A549 (cell line): ENCODE measurements at regions not wholly inside any gene's neighbourhood (a gene's known extent, or its start where the extent isn't known, plus 50 kb on each side); places are given as distances from the start of the nearest gene placed in this dataset.

Experiments
- ATAC-seq, 2 experiments: fragments of 200-7000 bp in 1 of 2; fragments of >200 bp in 1 of 2; cut with Nextera tagmentation in 1 of 2; cut with Tn5 transposase in 1 of 2; 3 replicates each; pipeline versions ENCODE4 v1.8.0 to v1.9.1; 2018 to 2020; ENCODE audit warnings: mild to moderate bottlenecking in 1 of 2, moderate library complexity in 1 of 2
- CTCF ChIA-PET: fragments of 300-600 bp; sonication (Branson Sonifier 250); formaldehyde crosslinking; extraction: SDS; loops from one replicate; lab custom pipeline; 2021; ENCODE audit warnings: antibody characterized with exemption, inconsistent platforms; lab: Yijun Ruan, JAX
- POLR2A ChIA-PET: fragments of 350-600 bp; formaldehyde crosslinking; extraction: SDS; loops from one replicate; lab custom pipeline; 2021; ENCODE audit warnings: antibody characterized with exemption, inconsistent platforms; lab: Yijun Ruan, JAX
- DNase-seq, 2 experiments: peaks; one replicate each; pipeline versions ENCODE4 v3.0.0 to v3.0.0-alpha.2; 2011 to 2016; ENCODE audit warnings: low read depth in 1 of 2, low spot score in 1 of 2
- FAIRE-seq: peaks from 2 replicates; lab custom pipeline; 2011; peaks lifted over from hg19 to GRCh38; lab: Jason Lieb, UNC
- H3K27ac ChIP-seq, 2 experiments: fragments of >200 bp; sonication (Bioruptor Twin); formaldehyde crosslinking; 3 replicates each; pipeline ENCODE4 v1.5.1; 2016 to 2017
- H3K4me1 ChIP-seq: fragments of >200 bp; sonication (Bioruptor Twin); formaldehyde crosslinking; 3 replicates; pipeline ENCODE4 v1.6.1; 2016
- H3K4me2 ChIP-seq: fragments of >200 bp; sonication (Bioruptor Twin); formaldehyde crosslinking; 3 replicates; pipeline ENCODE4 v1.6.1; 2016
- H3K4me3 ChIP-seq: fragments of >200 bp; sonication (Bioruptor Twin); formaldehyde crosslinking; 3 replicates; pipeline ENCODE4 v1.5.1; 2016
- H3K9me3 ChIP-seq: fragments of >200 bp; sonication (Bioruptor Twin); formaldehyde crosslinking; 3 replicates; pipeline ENCODE4 v1.6.1; 2016
- ATOH8 ChIP-seq: fragments of 250-450 bp; sonication (Bioruptor Pico); IDR thresholded peaks from 2 replicates; pipeline ENCODE4 v1.5.0; 2020; ENCODE audit warnings: low read depth, mild to moderate bottlenecking, moderate library complexity
- CBX8 ChIP-seq: fragments of 200-600 bp; sonication (generic); IDR thresholded peaks from 2 replicates; pipeline ENCODE4 v1.6.1; 2016
- CEBPB ChIP-seq, 2 experiments: fragments of >200 bp in 1 of 2; sonication (Bioruptor Twin) in 1 of 2; formaldehyde crosslinking in 1 of 2; IDR thresholded peaks; 2 replicates each; pipeline ENCODE4 v1.6.1; 2012 to 2016
- E2F6 ChIP-seq: IDR thresholded peaks from 2 replicates; pipeline ENCODE4 v1.6.1; 2012; ENCODE audit warnings: low read depth, borderline replicate concordance
- EP300 ChIP-seq, 2 experiments: fragments of >200 bp; sonication (Bioruptor Twin); formaldehyde crosslinking; IDR thresholded peaks; 2 replicates in 1 of 2; 3 replicates in 1 of 2; pipeline ENCODE4 v1.6.1; 2016 to 2017
- HOXA7 ChIP-seq: fragments of 250-450 bp; sonication (Bioruptor Pico); IDR thresholded peaks from 2 replicates; pipeline ENCODE4 v1.5.0; 2020; ENCODE audit warnings: mild to moderate bottlenecking, moderate library complexity
- HOXB13 ChIP-seq: fragments of 250-450 bp; sonication (Bioruptor Pico); IDR thresholded peaks from 2 replicates; pipeline ENCODE4 v1.5.0; 2020; ENCODE audit warnings: low read depth, mild to moderate bottlenecking, moderate library complexity
- JUN ChIP-seq, 2 experiments: fragments of >200 bp; sonication (Bioruptor Twin); formaldehyde crosslinking; IDR thresholded peaks; 2 replicates in 1 of 2; 3 replicates in 1 of 2; pipeline ENCODE4 v1.6.1; 2016 to 2017
- MAFK ChIP-seq: fragments of 450-650 bp; IDR thresholded peaks from 2 replicates; pipeline ENCODE4 v1.6.1; 2014; ENCODE audit not compliant: partially characterized antibody
- MAZ ChIP-seq: fragments of 150-350 bp; IDR thresholded peaks from 2 replicates; pipeline ENCODE4 v1.6.1; 2014; ENCODE audit warnings: antibody characterized with exemption, low read depth, low read length, borderline replicate concordance
- NR3C1 ChIP-seq: fragments of >200 bp; sonication (Bioruptor Twin); formaldehyde crosslinking; IDR thresholded peaks from 3 replicates; pipeline ENCODE4 v1.6.1; 2017
- PBX3 ChIP-seq: IDR thresholded peaks from 2 replicates; pipeline ENCODE4 v1.6.1; 2012
- POLR2AphosphoS2 ChIP-seq: conservative IDR thresholded peaks from 2 replicates; pipeline ENCODE4 v1.6.1; 2012; ENCODE audit warnings: low read length, improper control_type of control experiment, inconsistent platforms
- RCOR1 ChIP-seq: fragments of 150-350 bp; IDR thresholded peaks from 2 replicates; pipeline ENCODE4 v1.6.1; 2014; ENCODE audit warnings: antibody characterized with exemption, low read length, low read depth
- REST ChIP-seq: fragments of 200-600 bp; sonication (generic); IDR thresholded peaks from 2 replicates; pipeline ENCODE4 v1.6.1; 2016; ENCODE audit warnings: antibody characterized with exemption, mild to moderate bottlenecking, moderate library complexity
- RFX5 ChIP-seq: fragments of 450-650 bp; IDR thresholded peaks from 2 replicates; pipeline ENCODE4 v1.7.1; 2014; ENCODE audit warnings: antibody characterized with exemption, mild to moderate bottlenecking, moderate library complexity
- SREBF2 ChIP-seq: fragments of 450-650 bp; IDR thresholded peaks from 2 replicates; pipeline ENCODE4 v1.6.1; 2014; ENCODE audit warnings: mild to moderate bottlenecking, moderate library complexity
- TP53 ChIP-seq: fragments of 250-450 bp; sonication (Bioruptor Pico); IDR thresholded peaks from 2 replicates; pipeline ENCODE4 v1.5.0; 2021; ENCODE audit warnings: mild to moderate bottlenecking, moderate library complexity
- ZFP36 ChIP-seq: fragments of 450-650 bp; IDR thresholded peaks from 2 replicates; pipeline ENCODE4 v1.6.1; 2014; ENCODE audit warnings: borderline replicate concordance; ENCODE audit not compliant: partially characterized antibody
- ZNF302 ChIP-seq: fragments of 250-450 bp; sonication (Bioruptor Pico); IDR thresholded peaks from 2 replicates; pipeline ENCODE4 v1.9.0; 2021; ENCODE audit warnings: inconsistent platforms, mild to moderate bottlenecking, moderate library complexity
- WGBS: methylation state at CpG from one replicate; pipeline ENCODE4 v1.1.6; 2017; ENCODE audit errors: missing lambda C conversion rate; 5-methylcytosine and 5-hydroxymethylcytosine counted together

- peaks cover 12% of the 10 kb centered on the region for H3K4me1 ChIP-seq
- WGBS = 76% methylated on average over 6 of the region's 6 CpGs
- DNase-seq = no peak
- ChIA-PET CTCF (interaction anchor here (0.6 to 1.2 kb wide), 3 partner anchors 9 to 46 kb away, joined by 3 to 4 read pairs (median 3); no protein-coding TSS in a partner anchor), POLR2A (no interaction called here)
- no peak for ATAC-seq
- no peaks in the 10 kb centered on the region for H3K9me3 ChIP-seq
- no peak overlapping the region for H3K4me3 ChIP-seq
- TF ChIP-seq ATOH8 (CRISPR knock-in tag) (no peak), RFX5 (no peak), RCOR1 (no peak), PBX3 (no peak), TP53 (CRISPR knock-in tag) (no peak), E2F6 (no peak), ZFP36 (no peak)
- no peak for FAIRE-seq
- H3K4me2 ChIP-seq = no peak overlapping the region
- H3K27ac ChIP-seq = no peak overlapping the region
Observed at GRCh38 chr11:8822469-8822868, 88.5 kb upstream of the AKIP1 start.

GRCh38 chr11:8823174-8823742, 87.7 kb upstream of the AKIP1 start:
- ATAC-seq (no peak), FAIRE-seq (no peak), DNase-seq (no peak)
- WGBS = 40% methylated on average over 2 of the region's 2 CpGs
- ChIA-PET CTCF (interaction anchor here (0.6 to 1.2 kb wide), 2 partner anchors 45 to 724 kb away, joined by 3 read pairs; no protein-coding TSS in a partner anchor), POLR2A (no interaction called here)
- TF ChIP-seq CBX8 (no peak), MAZ (no peak), JUN (IDR thresholded peaks at IDR 0.05) (no peak), ZFP36 (no peak), MAFK (no peak), REST (no peak), SREBF2 (no peak), POLR2AphosphoS2 (no peak), RCOR1 (no peak), HOXB13 (CRISPR knock-in tag) (no peak), ZNF302 (CRISPR knock-in tag) (no peak), CEBPB (IDR thresholded peaks at IDR 0.05) (no peak), HOXA7 (no peak), NR3C1 (no peak), EP300 (IDR thresholded peaks at IDR 0.05) (no peak)
- H3K4me1 ChIP-seq = peaks cover 12% of the 10 kb centered on the region
- no peak overlapping the region for H3K4me3 ChIP-seq
- no peaks in the 10 kb centered on the region for H3K9me3 ChIP-seq
- H3K27ac ChIP-seq = no peak overlapping the region
- no peak overlapping the region for H3K4me2 ChIP-seq
